ENCODE measurements at regions not wholly inside any gene's neighbourhood (a gene's known extent, or its start where the extent isn't known, plus 50 kb on each side); places are given as distances from the start of the nearest gene placed in this dataset.
"Not testable (repeated sequence)": the region's sequence is repeated elsewhere in the genome, so short reads cannot be mapped to it uniquely, and the experiment has no call there.

DNA sequence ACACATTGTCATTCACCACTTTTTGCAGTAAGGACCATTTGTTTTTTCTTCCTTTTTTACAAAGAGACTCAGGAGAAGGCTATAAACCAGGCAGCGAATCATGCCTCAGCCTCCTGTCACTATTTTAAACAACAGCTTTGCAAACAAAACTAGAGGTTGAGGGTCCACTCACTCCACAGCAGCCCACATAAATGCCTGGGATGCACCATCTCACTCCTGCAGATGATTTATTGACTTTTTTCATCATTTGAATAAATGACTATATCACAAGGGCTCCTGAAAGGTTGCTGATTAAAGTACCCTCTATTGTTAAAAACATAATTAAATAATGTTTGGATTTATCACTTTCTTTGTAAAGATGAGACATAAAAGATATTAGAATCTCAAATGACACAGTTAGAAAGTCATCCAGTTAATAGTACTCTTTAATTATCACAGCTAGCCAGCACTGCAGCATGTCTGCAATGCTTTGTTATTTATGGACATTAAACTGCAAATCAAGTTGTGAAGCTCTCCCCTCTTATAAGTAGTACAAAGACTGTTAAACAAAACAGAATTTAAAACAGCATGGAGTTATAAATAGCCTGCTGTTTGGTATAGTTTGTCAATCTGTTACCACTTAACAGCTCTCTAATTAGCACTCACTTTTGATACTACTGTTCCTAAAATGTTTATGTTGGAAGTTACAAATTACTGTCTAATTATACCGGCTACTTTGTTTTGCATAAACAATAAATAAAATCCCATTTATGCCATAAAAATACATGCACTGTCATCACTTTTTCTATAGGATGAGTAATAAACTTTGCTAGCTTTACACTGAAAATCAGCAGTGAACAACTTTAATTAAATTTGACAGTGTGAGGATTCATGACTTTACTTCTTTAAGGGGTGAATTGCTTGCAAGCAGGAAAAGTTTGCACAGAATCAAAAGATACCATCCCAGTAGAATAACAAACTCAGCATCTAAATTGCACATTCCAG, 853.2 kb downstream of the UQCRFS1 start:
- ATAC-seq = no peak
- H3K27me3 ChIP-seq (ENCODE audit: insufficient read depth in 3 of 3, low read length in 2 of 3) = no peaks in the 10 kb centered on the region
- H3K9me3 ChIP-seq = peaks cover 5% of the 10 kb centered on the region
- TF ChIP-seq, protein P1, sequence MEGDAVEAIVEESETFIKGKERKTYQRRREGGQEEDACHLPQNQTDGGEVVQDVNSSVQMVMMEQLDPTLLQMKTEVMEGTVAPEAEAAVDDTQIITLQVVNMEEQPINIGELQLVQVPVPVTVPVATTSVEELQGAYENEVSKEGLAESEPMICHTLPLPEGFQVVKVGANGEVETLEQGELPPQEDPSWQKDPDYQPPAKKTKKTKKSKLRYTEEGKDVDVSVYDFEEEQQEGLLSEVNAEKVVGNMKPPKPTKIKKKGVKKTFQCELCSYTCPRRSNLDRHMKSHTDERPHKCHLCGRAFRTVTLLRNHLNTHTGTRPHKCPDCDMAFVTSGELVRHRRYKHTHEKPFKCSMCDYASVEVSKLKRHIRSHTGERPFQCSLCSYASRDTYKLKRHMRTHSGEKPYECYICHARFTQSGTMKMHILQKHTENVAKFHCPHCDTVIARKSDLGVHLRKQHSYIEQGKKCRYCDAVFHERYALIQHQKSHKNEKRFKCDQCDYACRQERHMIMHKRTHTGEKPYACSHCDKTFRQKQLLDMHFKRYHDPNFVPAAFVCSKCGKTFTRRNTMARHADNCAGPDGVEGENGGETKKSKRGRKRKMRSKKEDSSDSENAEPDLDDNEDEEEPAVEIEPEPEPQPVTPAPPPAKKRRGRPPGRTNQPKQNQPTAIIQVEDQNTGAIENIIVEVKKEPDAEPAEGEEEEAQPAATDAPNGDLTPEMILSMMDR (IDR thresholded peaks at IDR 0.05) = no peak
- intact Hi-C loops (cut with DNase I) = no loop called here
- DNase-seq = no peak
- no peak overlapping the region for H3K27ac ChIP-seq
- H3K4me1 ChIP-seq = no peaks in the 10 kb centered on the region
- no peaks in the 10 kb centered on the region for H3K36me3 ChIP-seq (ENCODE audit: insufficient read depth in 1 of 2, low read depth in 1 of 2)
- 68 to 81% (median 74%) methylated on average over 2 of the region's 2 CpGs for WGBS, 3 donors
- H3K4me3 ChIP-seq = no peak overlapping the region

DNA sequence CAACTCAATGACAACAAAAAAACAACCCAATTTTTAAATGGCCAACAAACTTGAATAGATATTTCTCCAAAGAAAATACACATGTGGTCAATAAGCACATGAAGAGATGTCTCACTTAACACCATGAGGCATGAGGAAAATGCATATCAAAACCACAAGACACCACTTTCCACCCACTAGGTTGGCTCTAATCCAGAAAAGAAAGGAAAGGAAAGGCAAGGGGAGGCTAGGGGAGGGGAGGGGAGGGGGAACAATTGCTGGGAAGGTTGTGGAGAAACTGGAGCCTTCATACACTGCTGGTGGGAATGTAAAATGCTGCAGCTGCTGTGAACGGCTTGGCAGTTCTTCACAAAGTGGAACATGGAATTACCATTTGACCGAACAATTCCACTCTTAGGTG, 854.3 kb downstream of the UQCRFS1 start:
- H3K36me3 ChIP-seq (ENCODE audit: insufficient read depth in 1 of 2, low read depth in 1 of 2) = no peaks in the 10 kb centered on the region
- 9 to 25% (median 14%) methylated on average over 2 of the region's 2 CpGs for WGBS, 3 donors
- DNase-seq (no peak), ATAC-seq (no peak)
- no peaks in the 10 kb centered on the region for H3K4me1 ChIP-seq
- peaks cover 5% of the 10 kb centered on the region for H3K9me3 ChIP-seq
- no peak overlapping the region for H3K4me3 ChIP-seq
- no peak overlapping the region for H3K27ac ChIP-seq
- H3K27me3 ChIP-seq (ENCODE audit: insufficient read depth in 3 of 3, low read length in 2 of 3) = no peaks in the 10 kb centered on the region
- TF ChIP-seq, protein P1 (IDR thresholded peaks at IDR 0.05) = no peak
- intact Hi-C loops (cut with DNase I) = no loop called here

DNA sequence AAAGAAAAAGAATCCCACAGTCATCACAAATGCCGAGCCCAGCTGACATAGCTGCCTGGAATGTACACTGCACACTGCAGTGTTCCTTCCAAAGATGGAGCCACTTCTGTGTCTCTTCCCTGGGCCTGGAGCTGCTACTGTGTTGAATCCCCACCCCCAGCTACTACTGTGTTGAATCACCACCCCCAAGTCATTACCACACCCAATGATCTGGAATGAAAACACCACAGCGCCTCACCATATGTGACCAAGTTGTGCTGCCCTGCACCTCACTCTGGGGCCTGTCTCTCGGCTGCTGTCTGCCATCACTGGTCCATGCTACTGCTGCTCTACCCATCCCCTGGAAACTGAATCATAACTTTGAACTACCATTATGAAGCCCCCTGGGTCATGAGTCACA, 861.2 kb downstream of the UQCRFS1 start:
- Histone ChIP-seq H3K36me3 (ENCODE audit: insufficient read depth in 1 of 2, low read depth in 1 of 2) (no peaks in the 10 kb centered on the region), H3K9me3 (no peaks in the 10 kb centered on the region), H3K4me1 (no peaks in the 10 kb centered on the region), H3K27ac (no peak overlapping the region), H3K27me3 (ENCODE audit: insufficient read depth in 3 of 3, low read length in 2 of 3) (no peaks in the 10 kb centered on the region), H3K4me3 (no peak overlapping the region)
- TF ChIP-seq, protein P1 (IDR thresholded peaks at IDR 0.05) = no peak
- WGBS, 3 donors = 61 to 96% (median 93%) methylated on average over 3 of the region's 3 CpGs
- intact Hi-C loops (cut with DNase I) = no loop called here
- ATAC-seq (no peak), DNase-seq (no peak)

DNA sequence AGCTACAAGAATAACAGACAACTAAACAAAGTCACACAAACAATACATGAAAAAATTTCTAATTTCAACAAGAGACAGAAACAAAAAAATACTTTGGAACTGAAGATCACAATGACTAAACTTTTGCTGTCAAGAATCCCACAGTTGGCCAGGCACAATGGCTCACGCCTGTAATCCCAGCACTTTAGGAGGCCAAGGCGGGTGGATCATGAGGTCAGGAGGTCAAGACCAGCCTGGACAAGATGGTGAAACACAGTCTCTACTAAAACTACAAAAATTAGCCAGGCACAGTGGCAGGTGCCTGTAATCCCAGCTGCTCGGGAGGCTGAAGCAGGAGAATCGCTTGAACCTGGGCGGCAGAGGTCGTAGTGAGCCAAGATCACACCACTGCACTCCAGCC, 861.6 kb downstream of the UQCRFS1 start:
- H3K4me1 ChIP-seq; intact Hi-C loops (cut with DNase I); H3K27me3 ChIP-seq (ENCODE audit: insufficient read depth in 3 of 3, low read length in 2 of 3); DNase-seq; ATAC-seq; H3K4me3 ChIP-seq; H3K27ac ChIP-seq; H3K36me3 ChIP-seq (ENCODE audit: insufficient read depth in 1 of 2, low read depth in 1 of 2); H3K9me3 ChIP-seq: not testable (repeated sequence)
- 87 to 88% (median 87%) methylated on average over 6 of the region's 6 CpGs for WGBS, 3 donors

DNA sequence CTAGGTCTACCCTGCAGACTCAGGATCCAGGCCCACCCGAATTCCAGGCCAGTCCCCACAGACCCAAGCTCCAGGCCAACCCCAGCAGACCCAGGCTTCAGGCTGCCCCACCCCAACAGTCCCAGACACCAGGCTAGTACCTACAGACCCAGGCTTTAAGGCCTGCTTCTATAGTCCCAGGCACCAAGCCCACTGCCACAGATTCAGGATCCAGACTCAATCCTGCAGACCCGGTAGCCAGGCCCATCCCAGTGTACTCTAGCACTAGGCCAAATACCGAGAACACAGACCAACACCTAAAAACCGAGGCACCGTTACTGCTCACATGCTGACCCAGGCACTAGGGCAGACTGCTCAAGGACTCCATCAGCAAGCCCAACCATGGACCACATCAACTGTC, 862.3 kb downstream of the UQCRFS1 start:
- intact Hi-C loops (cut with DNase I) = no loop called here
- WGBS, 3 donors = 75 to 85% (median 76%) methylated on average over 5 of the region's 5 CpGs
- ATAC-seq (no peak), DNase-seq (no peak)
- Histone ChIP-seq H3K27me3 (ENCODE audit: insufficient read depth in 3 of 3, low read length in 2 of 3) (no peaks in the 10 kb centered on the region), H3K4me3 (no peak overlapping the region), H3K27ac (no peak overlapping the region), H3K9me3 (no peaks in the 10 kb centered on the region), H3K36me3 (ENCODE audit: insufficient read depth in 1 of 2, low read depth in 1 of 2) (no peaks in the 10 kb centered on the region), H3K4me1 (no peaks in the 10 kb centered on the region)
- TF ChIP-seq, protein P1 (IDR thresholded peaks at IDR 0.05) = no peak

All from psoas muscle (tissue), 7 donors.